ENCODE measurements at regions not wholly inside any gene's neighbourhood (a gene's known extent, or its start where the extent isn't known, plus 50 kb on each side); places are given as distances from the start of the nearest gene placed in this dataset.
"Not testable (repeated sequence)": the region's sequence is repeated elsewhere in the genome, so short reads cannot be mapped to it uniquely, and the experiment has no call there.

DNA sequence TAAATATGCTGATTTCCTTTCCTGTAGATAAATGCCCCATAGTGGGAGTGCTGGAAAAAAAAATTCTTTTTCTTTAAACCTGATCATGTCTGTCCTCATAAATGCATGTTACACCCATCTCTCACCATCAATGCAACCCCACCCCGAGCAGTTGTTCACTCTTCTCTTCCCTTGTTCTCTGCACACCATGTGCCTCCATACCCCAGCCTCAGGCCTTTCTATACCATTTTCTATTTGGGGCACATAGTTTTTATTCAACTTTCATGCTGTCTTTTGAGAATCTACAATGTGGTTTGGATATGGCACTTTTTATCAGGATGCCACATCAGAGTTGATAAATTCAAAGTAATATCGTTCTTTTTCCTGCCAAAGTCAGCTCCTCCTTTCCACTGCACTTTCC, 202.6 kb downstream of the POTED start:
- TF ChIP-seq, protein P1, sequence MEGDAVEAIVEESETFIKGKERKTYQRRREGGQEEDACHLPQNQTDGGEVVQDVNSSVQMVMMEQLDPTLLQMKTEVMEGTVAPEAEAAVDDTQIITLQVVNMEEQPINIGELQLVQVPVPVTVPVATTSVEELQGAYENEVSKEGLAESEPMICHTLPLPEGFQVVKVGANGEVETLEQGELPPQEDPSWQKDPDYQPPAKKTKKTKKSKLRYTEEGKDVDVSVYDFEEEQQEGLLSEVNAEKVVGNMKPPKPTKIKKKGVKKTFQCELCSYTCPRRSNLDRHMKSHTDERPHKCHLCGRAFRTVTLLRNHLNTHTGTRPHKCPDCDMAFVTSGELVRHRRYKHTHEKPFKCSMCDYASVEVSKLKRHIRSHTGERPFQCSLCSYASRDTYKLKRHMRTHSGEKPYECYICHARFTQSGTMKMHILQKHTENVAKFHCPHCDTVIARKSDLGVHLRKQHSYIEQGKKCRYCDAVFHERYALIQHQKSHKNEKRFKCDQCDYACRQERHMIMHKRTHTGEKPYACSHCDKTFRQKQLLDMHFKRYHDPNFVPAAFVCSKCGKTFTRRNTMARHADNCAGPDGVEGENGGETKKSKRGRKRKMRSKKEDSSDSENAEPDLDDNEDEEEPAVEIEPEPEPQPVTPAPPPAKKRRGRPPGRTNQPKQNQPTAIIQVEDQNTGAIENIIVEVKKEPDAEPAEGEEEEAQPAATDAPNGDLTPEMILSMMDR (IDR thresholded peaks at IDR 0.05; ENCODE audit: low read depth, low read length, poor library complexity, severe bottlenecking), result not testable (repeated sequence)
- not testable (repeated sequence) for TF ChIP-seq EZH2phosphoT487 (IDR thresholded peaks at IDR 0.05; ENCODE audit: borderline replicate concordance, low read length)
